ENCODE measurements at regions not wholly inside any gene's neighbourhood (a gene's known extent, or its start where the extent isn't known, plus 50 kb on each side); places are given as distances from the start of the nearest gene placed in this dataset.

- no peak for DNase-seq (ENCODE audit: low spot score)
- ChIA-PET CTCF (no interaction called here), POLR2A (ENCODE audit: low non-redundant PET) (no interaction called here)
- no peak for TF ChIP-seq CTCF (conservative IDR thresholded peaks at IDR 0.05; ENCODE audit: low read depth)
- no peak overlapping the region for H3K27ac ChIP-seq
These were observed 1606.4 kb upstream of the ACVR2A start for GRCh38 chr2:146238254-146238966.

GRCh38 chr2:146235158-146235557 is 1609.7 kb upstream of the ACVR2A start:
- POLR2A ChIA-PET (ENCODE audit: low non-redundant PET) = no interaction called here
- CTCF ChIA-PET = no interaction called here
- DNase-seq (ENCODE audit: low spot score) = no peak

GRCh38 chr2:146229508-146230155 is 1615.2 kb upstream of the ACVR2A start:
- ChIA-PET CTCF (interaction anchor here (0.8 kb wide), 1 partner anchor 365 kb away, joined by 3 read pairs; no protein-coding TSS in a partner anchor), POLR2A (ENCODE audit: low non-redundant PET) (no interaction called here)
- DNase-seq (ENCODE audit: low spot score) = no peak
- no peak for TF ChIP-seq CTCF (conservative IDR thresholded peaks at IDR 0.05; ENCODE audit: low read depth)
- H3K27ac ChIP-seq = no peak overlapping the region

More at GRCh38 chr2:146235158-146235557, 1609.7 kb upstream of the ACVR2A start:
- no peak for TF ChIP-seq CTCF (conservative IDR thresholded peaks at IDR 0.05; ENCODE audit: low read depth)
- H3K27ac ChIP-seq = no peak overlapping the region

- DNase-seq (ENCODE audit: low spot score) = no peak
- no peak for TF ChIP-seq CTCF (conservative IDR thresholded peaks at IDR 0.05; ENCODE audit: low read depth)
- CTCF ChIA-PET = interaction anchor here (0.6 kb wide), 1 partner anchor 1600 kb away, joined by 3 read pairs; no protein-coding TSS in a partner anchor
- POLR2A ChIA-PET (ENCODE audit: low non-redundant PET) = no interaction called here
- no peak overlapping the region for H3K27ac ChIP-seq
These were observed 1616.3 kb upstream of the ACVR2A start for GRCh38 chr2:146228466-146229058.

GRCh38 chr2:146228020-146228393 is 1616.8 kb upstream of the ACVR2A start:
- no peak for TF ChIP-seq CTCF (conservative IDR thresholded peaks at IDR 0.05; ENCODE audit: low read depth)
- CTCF ChIA-PET = no interaction called here
- POLR2A ChIA-PET (ENCODE audit: low non-redundant PET) = no interaction called here
- DNase-seq (ENCODE audit: low spot score) = no peak
- H3K27ac ChIP-seq = no peak overlapping the region

- TF ChIP-seq CTCF (conservative IDR thresholded peaks at IDR 0.05; ENCODE audit: low read depth) = no peak
- POLR2A ChIA-PET (ENCODE audit: low non-redundant PET) = no interaction called here
These were observed 1617.4 kb upstream of the ACVR2A start for GRCh38 chr2:146227152-146228019.

More at GRCh38 chr2:146227152-146228019, 1617.4 kb upstream of the ACVR2A start:
- no peak overlapping the region for H3K27ac ChIP-seq
- CTCF ChIA-PET = no interaction called here
- DNase-seq (ENCODE audit: low spot score) = no peak
